SK-N-SH (cell line): ENCODE measurements at regions not wholly inside any gene's neighbourhood (a gene's known extent, or its start where the extent isn't known, plus 50 kb on each side); places are given as distances from the start of the nearest gene placed in this dataset.

Experiments
- EZH2phosphoT487 ChIP-seq: fragments of 200-600 bp; sonication (generic); IDR thresholded peaks from 2 replicates; pipeline ENCODE4 v1.6.1; 2017; ENCODE audit warnings: low read depth, mixed run types, mild to moderate bottlenecking, antibody characterized with exemption, moderate library complexity, borderline replicate concordance
- FOXM1 ChIP-seq: IDR thresholded peaks from 2 replicates; pipeline ENCODE4 v1.4.0; 2012; ENCODE audit warnings: low read depth, mild to moderate bottlenecking
- GABPA ChIP-seq: IDR thresholded peaks from 2 replicates; pipeline ENCODE4 v1.4.0; 2012; ENCODE audit warnings: low read depth, mild to moderate bottlenecking
- GATA2 ChIP-seq: sonication (generic); formaldehyde crosslinking; IDR thresholded peaks from 2 replicates; pipeline ENCODE4 v1.5.0; 2020; ENCODE audit warnings: mild to moderate bottlenecking, missing genetic modification reagents
- MXI1 ChIP-seq: IDR thresholded peaks from 2 replicates; pipeline ENCODE4 v1.6.1; 2012; ENCODE audit warnings: mild to moderate bottlenecking, low read depth, low read length, improper control_type of control experiment
- NFIC ChIP-seq: IDR thresholded peaks from 2 replicates; pipeline ENCODE4 v1.4.0; 2012; ENCODE audit warnings: borderline replicate concordance
- NRF1 ChIP-seq: IDR thresholded peaks from 2 replicates; pipeline ENCODE4 v1.6.1; 2012; ENCODE audit warnings: low read depth, mild to moderate bottlenecking, low read length
- RXRA ChIP-seq: IDR thresholded peaks from 2 replicates; pipeline ENCODE4 v1.4.0; 2012; ENCODE audit warnings: low read depth, mild to moderate bottlenecking, borderline replicate concordance
- USF1 ChIP-seq: IDR thresholded peaks from 2 replicates; pipeline ENCODE4 v1.4.0; 2012; ENCODE audit warnings: low read depth, borderline replicate concordance
- ZBTB33 ChIP-seq: IDR thresholded peaks from 2 replicates; pipeline ENCODE4 v1.4.0; 2012; ENCODE audit warnings: low read depth, borderline replicate concordance
- TF ChIP-seq, protein P1 (sequence below): fragments of 200-600 bp; sonication (generic); IDR thresholded peaks from 2 replicates; pipeline ENCODE4 v1.6.1; 2017; ENCODE audit warnings: antibody characterized with exemption, mild to moderate bottlenecking, moderate library complexity
- TF ChIP-seq, protein P2 (sequence below): IDR thresholded peaks from 2 replicates; pipeline ENCODE4 v1.6.1; 2012; ENCODE audit warnings: mild to moderate bottlenecking, low read depth, low read length, moderate library complexity
- TF ChIP-seq, protein P3 (sequence below): fragments of 150-350 bp; IDR thresholded peaks from 2 replicates; pipeline ENCODE4 v1.6.1; 2017; ENCODE audit warnings: antibody characterized with exemption, low read length, low read depth, borderline replicate concordance

GRCh38 chr6:140572129-140572528 is 1197.7 kb upstream of the CITED2 start (continued):
- peak; percentile 78 for TF ChIP-seq ZBTB33
- 0 out of 2 replicates have a peak, but pooled peaks have one; percentile 18 for TF ChIP-seq GABPA
- no peak for TF ChIP-seq NRF1
- TF ChIP-seq RXRA, result peak; percentile 77; the same call in 1 of the 2 replicates
- peak; percentile 93 for TF ChIP-seq FOXM1
- TF ChIP-seq, protein P1, sequence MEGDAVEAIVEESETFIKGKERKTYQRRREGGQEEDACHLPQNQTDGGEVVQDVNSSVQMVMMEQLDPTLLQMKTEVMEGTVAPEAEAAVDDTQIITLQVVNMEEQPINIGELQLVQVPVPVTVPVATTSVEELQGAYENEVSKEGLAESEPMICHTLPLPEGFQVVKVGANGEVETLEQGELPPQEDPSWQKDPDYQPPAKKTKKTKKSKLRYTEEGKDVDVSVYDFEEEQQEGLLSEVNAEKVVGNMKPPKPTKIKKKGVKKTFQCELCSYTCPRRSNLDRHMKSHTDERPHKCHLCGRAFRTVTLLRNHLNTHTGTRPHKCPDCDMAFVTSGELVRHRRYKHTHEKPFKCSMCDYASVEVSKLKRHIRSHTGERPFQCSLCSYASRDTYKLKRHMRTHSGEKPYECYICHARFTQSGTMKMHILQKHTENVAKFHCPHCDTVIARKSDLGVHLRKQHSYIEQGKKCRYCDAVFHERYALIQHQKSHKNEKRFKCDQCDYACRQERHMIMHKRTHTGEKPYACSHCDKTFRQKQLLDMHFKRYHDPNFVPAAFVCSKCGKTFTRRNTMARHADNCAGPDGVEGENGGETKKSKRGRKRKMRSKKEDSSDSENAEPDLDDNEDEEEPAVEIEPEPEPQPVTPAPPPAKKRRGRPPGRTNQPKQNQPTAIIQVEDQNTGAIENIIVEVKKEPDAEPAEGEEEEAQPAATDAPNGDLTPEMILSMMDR, result no peak
- TF ChIP-seq, protein P2, sequence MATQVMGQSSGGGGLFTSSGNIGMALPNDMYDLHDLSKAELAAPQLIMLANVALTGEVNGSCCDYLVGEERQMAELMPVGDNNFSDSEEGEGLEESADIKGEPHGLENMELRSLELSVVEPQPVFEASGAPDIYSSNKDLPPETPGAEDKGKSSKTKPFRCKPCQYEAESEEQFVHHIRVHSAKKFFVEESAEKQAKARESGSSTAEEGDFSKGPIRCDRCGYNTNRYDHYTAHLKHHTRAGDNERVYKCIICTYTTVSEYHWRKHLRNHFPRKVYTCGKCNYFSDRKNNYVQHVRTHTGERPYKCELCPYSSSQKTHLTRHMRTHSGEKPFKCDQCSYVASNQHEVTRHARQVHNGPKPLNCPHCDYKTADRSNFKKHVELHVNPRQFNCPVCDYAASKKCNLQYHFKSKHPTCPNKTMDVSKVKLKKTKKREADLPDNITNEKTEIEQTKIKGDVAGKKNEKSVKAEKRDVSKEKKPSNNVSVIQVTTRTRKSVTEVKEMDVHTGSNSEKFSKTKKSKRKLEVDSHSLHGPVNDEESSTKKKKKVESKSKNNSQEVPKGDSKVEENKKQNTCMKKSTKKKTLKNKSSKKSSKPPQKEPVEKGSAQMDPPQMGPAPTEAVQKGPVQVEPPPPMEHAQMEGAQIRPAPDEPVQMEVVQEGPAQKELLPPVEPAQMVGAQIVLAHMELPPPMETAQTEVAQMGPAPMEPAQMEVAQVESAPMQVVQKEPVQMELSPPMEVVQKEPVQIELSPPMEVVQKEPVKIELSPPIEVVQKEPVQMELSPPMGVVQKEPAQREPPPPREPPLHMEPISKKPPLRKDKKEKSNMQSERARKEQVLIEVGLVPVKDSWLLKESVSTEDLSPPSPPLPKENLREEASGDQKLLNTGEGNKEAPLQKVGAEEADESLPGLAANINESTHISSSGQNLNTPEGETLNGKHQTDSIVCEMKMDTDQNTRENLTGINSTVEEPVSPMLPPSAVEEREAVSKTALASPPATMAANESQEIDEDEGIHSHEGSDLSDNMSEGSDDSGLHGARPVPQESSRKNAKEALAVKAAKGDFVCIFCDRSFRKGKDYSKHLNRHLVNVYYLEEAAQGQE, result no peak
- no peak for TF ChIP-seq EZH2phosphoT487
- TF ChIP-seq GATA2 (CRISPR knock-in tag), result no peak
- peak; percentile 99 for TF ChIP-seq NFIC
- TF ChIP-seq MXI1, result no peak
- TF ChIP-seq, protein P3, sequence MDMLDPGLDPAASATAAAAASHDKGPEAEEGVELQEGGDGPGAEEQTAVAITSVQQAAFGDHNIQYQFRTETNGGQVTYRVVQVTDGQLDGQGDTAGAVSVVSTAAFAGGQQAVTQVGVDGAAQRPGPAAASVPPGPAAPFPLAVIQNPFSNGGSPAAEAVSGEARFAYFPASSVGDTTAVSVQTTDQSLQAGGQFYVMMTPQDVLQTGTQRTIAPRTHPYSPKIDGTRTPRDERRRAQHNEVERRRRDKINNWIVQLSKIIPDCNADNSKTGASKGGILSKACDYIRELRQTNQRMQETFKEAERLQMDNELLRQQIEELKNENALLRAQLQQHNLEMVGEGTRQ, result no peak
- no peak; the same call in 1 of the 2 replicates for TF ChIP-seq USF1
